ENCODE measurements at regions not wholly inside any gene's neighbourhood (a gene's known extent, or its start where the extent isn't known, plus 50 kb on each side); places are given as distances from the start of the nearest gene placed in this dataset.

DNA sequence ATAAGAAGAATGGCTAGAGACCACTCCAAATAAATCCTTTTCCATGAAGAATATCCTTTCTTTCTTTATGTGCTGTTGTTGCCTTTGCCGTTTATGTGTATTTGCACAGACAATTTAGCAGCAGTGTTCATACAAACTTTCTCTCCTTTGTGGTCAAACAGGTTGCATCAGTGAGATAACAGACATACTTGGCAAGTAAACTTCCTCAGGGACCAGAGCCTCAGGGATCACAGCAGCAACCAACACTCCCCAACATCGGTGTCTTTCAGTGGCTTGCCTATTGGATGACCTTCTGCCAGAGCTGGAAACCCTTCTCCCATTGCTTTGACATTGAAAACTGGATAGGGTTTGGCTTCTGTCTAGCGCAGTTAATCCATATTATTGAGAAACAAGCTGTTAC lies 252.2 kb downstream of the BTG1 start:
- TF ChIP-seq CTCF (IDR thresholded peaks at IDR 0.05) (no peak), POLR2A (IDR thresholded peaks at IDR 0.05) (no peak)

All from right lobe of liver (tissue), 4 donors.